Naive B cell (primary cell): ENCODE measurements at regions not wholly inside any gene's neighbourhood (a gene's known extent, or its start where the extent isn't known, plus 50 kb on each side); places are given as distances from the start of the nearest gene placed in this dataset.
A peak's percentile ranks its signal among the peaks of the same experiment; 100 is the strongest.

Experiments used
- ATAC-seq, 2 donors: fragments of 150-1000 bp; cut with Tn5 transposase; 2 replicates each; pipeline ENCODE4 v1.10.0; 2021; ENCODE audit warnings: low read depth in 2 of 2, mild to moderate bottlenecking in 2 of 2, moderate library complexity in 2 of 2
- DNase-seq: peaks from one replicate; pipeline ENCODE4 v3.0.0; 2022
- H3K27ac Mint-ChIP-seq, 6 donors: one replicate each; pipeline ENCODE4 v1.8.0; 2020 to 2022; ENCODE audit warnings: mild to moderate bottlenecking in 6 of 6, mixed read lengths in 6 of 6, moderate library complexity in 5 of 6, inconsistent platforms in 2 of 6
- H3K27me3 Mint-ChIP-seq, 3 donors: one replicate each; pipeline ENCODE4 v1.8.0; 2021 to 2022; ENCODE audit warnings: mixed read lengths in 3 of 3, mild to moderate bottlenecking in 1 of 3
- H3K36me3 Mint-ChIP-seq, 2 donors: one replicate each; pipeline ENCODE4 v1.8.0; 2020 to 2022; ENCODE audit warnings: mixed read lengths in 2 of 2, inconsistent platforms in 1 of 2, mild to moderate bottlenecking in 1 of 2
- H3K4me1 Mint-ChIP-seq, 3 donors: one replicate each; pipeline ENCODE4 v1.8.0; 2020 to 2022; ENCODE audit warnings: mixed read lengths in 3 of 3, inconsistent platforms in 1 of 3, mild to moderate bottlenecking in 1 of 3, moderate library complexity in 1 of 3
- H3K4me3 Mint-ChIP-seq, 8 donors: one replicate each; pipeline ENCODE4 v1.8.0; 2020 to 2022; ENCODE audit warnings: mild to moderate bottlenecking in 8 of 8, mixed read lengths in 8 of 8, moderate library complexity in 8 of 8, inconsistent platforms in 2 of 8
- H3K9me3 Mint-ChIP-seq, 7 donors: one replicate each; pipeline ENCODE4 v1.8.0; 2020 to 2022; ENCODE audit warnings: mixed read lengths in 7 of 7, mild to moderate bottlenecking in 5 of 7, inconsistent platforms in 2 of 7, moderate library complexity in 1 of 7

GRCh38 chr20:11976966-11977365 lies 59.3 kb downstream of the BTBD3 start:
- Mint-ChIP-seq H3K4me3 (no peak overlapping the region), H3K27me3 (peaks cover 0 to 24% (median 0%) of the 10 kb centered on the region in 3 donors), H3K27ac (no peak overlapping the region), H3K4me1 (no peaks in the 10 kb centered on the region), H3K9me3 (peaks cover 0 to 16% (median 0%) of the 10 kb centered on the region in 7 donors), H3K36me3 (no peaks in the 10 kb centered on the region)
- DNase-seq (no peak), ATAC-seq (no peak)

- Mint-ChIP-seq H3K4me1 (no peaks in the 10 kb centered on the region), H3K4me3 (no peak overlapping the region), H3K36me3 (no peaks in the 10 kb centered on the region), H3K9me3 (peaks cover 0 to 12% (median 0%) of the 10 kb centered on the region in 7 donors), H3K27ac (no peak overlapping the region), H3K27me3 (peaks cover 0 to 32% (median 0%) of the 10 kb centered on the region in 3 donors)
- no peak for DNase-seq
- ATAC-seq, result no peak
These were observed 60.8 kb downstream of the BTBD3 start for GRCh38 chr20:11978496-11978895.

GRCh38 chr20:11979306-11979990 lies 61.8 kb downstream of the BTBD3 start:
- ATAC-seq (no peak), DNase-seq (no peak)
- Mint-ChIP-seq H3K9me3 (peaks cover 0 to 5% (median 0%) of the 10 kb centered on the region in 7 donors), H3K36me3 (no peaks in the 10 kb centered on the region), H3K27ac (no peak overlapping the region), H3K4me1 (no peaks in the 10 kb centered on the region), H3K4me3 (no peak overlapping the region), H3K27me3 (peaks cover 0 to 23% (median 0%) of the 10 kb centered on the region in 3 donors)

GRCh38 chr20:11980263-11980662 lies 62.6 kb downstream of the BTBD3 start:
- Mint-ChIP-seq H3K27ac (peak overlapping the region in 1 of 6 donors; percentile 15), H3K4me1 (no peaks in the 10 kb centered on the region), H3K4me3 (no peak overlapping the region), H3K27me3 (peaks cover 0 to 15% (median under 1%) of the 10 kb centered on the region in 3 donors), H3K36me3 (no peaks in the 10 kb centered on the region), H3K9me3 (peaks cover 0 to 5% (median 0%) of the 10 kb centered on the region in 7 donors)
- DNase-seq, result no peak
- ATAC-seq, result no peak

- Mint-ChIP-seq H3K4me3 (no peak overlapping the region), H3K4me1 (no peaks in the 10 kb centered on the region), H3K27ac (no peak overlapping the region), H3K36me3 (no peaks in the 10 kb centered on the region), H3K27me3 (peaks cover 6 to 20% (median 10%) of the 10 kb centered on the region in 3 donors), H3K9me3 (peaks cover 0 to 5% (median 0%) of the 10 kb centered on the region in 7 donors)
- no peak for DNase-seq
- ATAC-seq, result no peak
These were observed 63.8 kb downstream of the BTBD3 start for GRCh38 chr20:11981366-11981947.

- no peak for ATAC-seq
- Mint-ChIP-seq H3K36me3 (no peaks in the 10 kb centered on the region), H3K4me1 (no peaks in the 10 kb centered on the region), H3K27ac (no peak overlapping the region), H3K9me3 (peaks cover 0 to 5% (median 0%) of the 10 kb centered on the region in 7 donors), H3K27me3 (peaks cover 8 to 20% (median 10%) of the 10 kb centered on the region in 3 donors), H3K4me3 (no peak overlapping the region)
- no peak for DNase-seq
These were observed 64.7 kb downstream of the BTBD3 start for GRCh38 chr20:11982289-11982954.

GRCh38 chr20:11982955-11983470 lies 65.3 kb downstream of the BTBD3 start:
- Mint-ChIP-seq H3K4me1 (no peaks in the 10 kb centered on the region), H3K27me3 (peaks cover 8 to 17% (median 14%) of the 10 kb centered on the region in 3 donors), H3K27ac (no peak overlapping the region), H3K4me3 (no peak overlapping the region), H3K9me3 (peaks cover 0 to 5% (median 0%) of the 10 kb centered on the region in 7 donors), H3K36me3 (no peaks in the 10 kb centered on the region)
- DNase-seq, result no peak
- no peak for ATAC-seq

- Mint-ChIP-seq H3K4me1 (no peaks in the 10 kb centered on the region), H3K36me3 (no peaks in the 10 kb centered on the region), H3K27ac (no peak overlapping the region), H3K9me3 (peaks cover 0 to 3% (median 0%) of the 10 kb centered on the region in 7 donors), H3K4me3 (no peak overlapping the region), H3K27me3 (peaks cover 17 to 26% (median 21%) of the 10 kb centered on the region in 3 donors)
- no peak for DNase-seq
- no peak for ATAC-seq
These were observed 69.3 kb downstream of the BTBD3 start for GRCh38 chr20:11986954-11987353.

GRCh38 chr20:11987526-11987925 lies 69.8 kb downstream of the BTBD3 start:
- peaks cover 11 to 26% (median 21%) of the 10 kb centered on the region in 3 donors for H3K27me3 Mint-ChIP-seq
- H3K27ac Mint-ChIP-seq, result no peak overlapping the region
- no peak for ATAC-seq
- no peak for DNase-seq
- H3K9me3 Mint-ChIP-seq, result peaks cover 0 to 3% (median 0%) of the 10 kb centered on the region in 7 donors
- H3K4me3 Mint-ChIP-seq, result no peak overlapping the region
- H3K36me3 Mint-ChIP-seq, result no peaks in the 10 kb centered on the region
- H3K4me1 Mint-ChIP-seq, result no peaks in the 10 kb centered on the region

GRCh38 chr20:11989018-11989771 lies 71.5 kb downstream of the BTBD3 start:
- no peak overlapping the region for H3K27ac Mint-ChIP-seq
- no peaks in the 10 kb centered on the region for H3K36me3 Mint-ChIP-seq
- peaks cover 0 to 3% (median 0%) of the 10 kb centered on the region in 7 donors for H3K9me3 Mint-ChIP-seq
- peaks cover 0 to 2% (median 0%) of the 10 kb centered on the region in 3 donors for H3K4me1 Mint-ChIP-seq
- no peak for ATAC-seq
- H3K27me3 Mint-ChIP-seq, result peaks cover 8 to 26% (median 21%) of the 10 kb centered on the region in 3 donors
- no peak for DNase-seq
- H3K4me3 Mint-ChIP-seq, result no peak overlapping the region

GRCh38 chr20:11992426-11992825 lies 74.7 kb downstream of the BTBD3 start:
- H3K36me3 Mint-ChIP-seq, result no peaks in the 10 kb centered on the region
- ATAC-seq, result no peak
- no peak overlapping the region for H3K27ac Mint-ChIP-seq
- H3K4me3 Mint-ChIP-seq, result no peak overlapping the region
- H3K9me3 Mint-ChIP-seq, result peaks cover 0 to 3% (median 0%) of the 10 kb centered on the region in 7 donors
- peaks cover 4 to 16% (median 14%) of the 10 kb centered on the region in 3 donors for H3K27me3 Mint-ChIP-seq
- H3K4me1 Mint-ChIP-seq, result peaks cover 0 to 3% (median 0%) of the 10 kb centered on the region in 3 donors
- no peak for DNase-seq

GRCh38 chr20:11993886-11994461 lies 76.3 kb downstream of the BTBD3 start:
- no peak overlapping the region for H3K27ac Mint-ChIP-seq
- no peaks in the 10 kb centered on the region for H3K9me3 Mint-ChIP-seq
- ATAC-seq (no peak), DNase-seq (no peak)
- H3K4me3 Mint-ChIP-seq, result no peak overlapping the region
- H3K4me1 Mint-ChIP-seq, result peaks cover 0 to 3% (median 0%) of the 10 kb centered on the region in 3 donors
- H3K27me3 Mint-ChIP-seq, result peaks cover 4 to 8% (median 8%) of the 10 kb centered on the region in 3 donors
- H3K36me3 Mint-ChIP-seq, result no peaks in the 10 kb centered on the region
